NCI-H510A (cell line): ENCODE measurements at regions not wholly inside any gene's neighbourhood (a gene's known extent, or its start where the extent isn't known, plus 50 kb on each side); places are given as distances from the start of the nearest gene placed in this dataset.
"Not testable (repeated sequence)": the region's sequence is repeated elsewhere in the genome, so short reads cannot be mapped to it uniquely, and the experiment has no call there.

Experiments
- DNase-seq: peaks from one replicate; lab custom pipeline; 2025; lab: John Stamatoyannopoulos, UW

DNA sequence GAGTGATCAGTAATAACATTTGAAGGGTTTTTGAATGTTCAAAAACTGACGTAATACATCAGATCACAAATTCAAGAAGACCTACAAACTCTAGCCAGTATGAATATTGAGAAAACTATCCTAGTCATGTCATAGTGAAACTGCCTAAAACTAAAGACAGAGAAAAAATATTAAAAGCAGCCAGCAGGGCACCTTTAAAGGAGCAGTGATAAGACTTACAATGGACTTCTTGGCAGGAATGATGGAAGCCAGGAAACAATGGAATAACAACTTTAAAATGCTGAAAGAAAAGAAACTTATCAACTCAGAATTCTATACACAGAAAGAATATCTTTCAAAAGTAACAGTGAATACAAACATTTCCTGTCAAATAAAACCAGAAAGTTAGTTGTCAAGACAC is 78.3 kb upstream of the CTBP2 start:
- DNase-seq: no peak

DNA sequence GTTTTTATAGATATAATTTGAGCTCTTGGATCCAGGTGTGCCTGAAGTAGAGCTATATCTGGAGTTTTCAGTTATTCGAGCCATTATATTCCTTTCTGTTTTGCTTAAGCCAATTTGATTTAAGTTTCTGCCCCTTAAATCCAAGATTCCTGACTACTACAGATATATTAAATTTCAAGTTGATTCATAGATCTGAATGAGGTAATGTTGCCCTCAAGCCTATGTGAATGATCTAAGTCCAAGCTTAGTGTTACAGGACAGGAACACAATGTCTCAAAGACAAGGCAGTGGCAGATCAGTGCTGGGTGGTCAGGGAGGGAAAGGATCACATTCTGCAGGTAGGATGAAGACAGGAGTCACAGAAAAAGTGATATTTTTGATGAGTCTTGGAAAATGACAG is 75.7 kb upstream of the CTBP2 start:
- DNase-seq: no peak

DNA sequence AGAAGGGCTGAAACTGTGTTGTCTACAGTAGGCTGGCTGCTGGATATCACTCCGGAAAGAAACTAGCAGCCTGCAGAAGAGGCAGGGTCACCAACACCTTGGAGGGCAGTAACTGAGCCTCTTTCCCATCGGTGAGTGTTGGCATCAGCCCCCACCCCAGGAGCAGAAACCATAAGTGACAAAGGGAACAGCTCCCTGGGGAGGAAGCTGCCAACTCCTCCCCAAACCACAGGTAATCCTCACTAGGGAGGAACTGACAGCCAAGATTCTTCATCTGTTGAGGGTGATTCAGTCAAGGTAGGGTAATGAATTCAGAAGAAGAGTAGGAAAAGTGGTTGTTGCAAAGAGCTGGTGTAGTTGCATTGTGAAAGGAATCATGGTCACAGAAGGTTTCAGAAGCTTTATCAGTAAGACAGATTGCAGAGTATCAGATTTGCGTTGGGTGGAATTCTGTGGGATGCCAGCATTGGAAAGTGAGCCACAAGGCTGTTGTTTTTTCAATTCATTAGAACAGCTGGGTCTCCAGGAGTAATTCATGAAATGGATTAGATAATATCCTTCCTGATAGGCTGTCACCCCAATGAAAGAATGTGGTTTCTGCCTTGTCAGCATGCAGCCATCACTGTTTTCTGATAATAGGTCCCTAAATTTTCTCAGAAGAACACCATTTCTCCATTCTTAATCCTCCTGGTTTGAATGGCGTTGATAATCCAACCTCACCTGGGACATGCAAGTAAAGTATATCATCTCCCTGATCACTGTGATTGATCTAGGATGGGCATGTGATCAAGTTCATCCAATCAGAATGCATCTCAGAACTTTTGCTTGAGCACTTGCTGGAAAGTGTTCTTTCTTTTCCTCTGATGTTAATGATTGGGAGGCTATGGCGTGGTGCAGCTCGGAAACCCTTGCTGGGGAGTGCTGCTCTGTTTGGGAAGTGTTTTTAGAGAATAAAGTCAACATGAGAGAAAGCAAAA is 75.0 kb upstream of the CTBP2 start:
- DNase-seq: no peak

DNA sequence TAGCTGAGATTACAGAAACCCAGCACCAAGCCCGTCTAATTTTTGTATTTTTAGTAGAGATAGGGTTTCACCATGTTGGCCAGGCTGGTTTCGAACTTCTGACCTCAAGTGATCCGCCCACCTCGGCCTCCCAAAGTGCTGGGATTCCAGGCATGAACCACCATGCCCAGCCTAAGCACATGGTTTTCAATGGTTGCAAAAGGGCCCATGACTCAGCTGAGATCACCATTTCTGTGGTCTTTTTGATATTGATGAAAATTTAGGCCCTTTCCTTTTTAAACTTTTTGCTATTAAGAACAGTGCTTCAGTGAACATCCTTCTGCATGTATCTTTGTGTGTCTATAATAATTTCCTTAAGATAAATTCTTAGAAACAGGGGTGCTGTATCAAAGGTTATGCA is 74.2 kb upstream of the CTBP2 start:
- DNase-seq: not testable (repeated sequence)

DNA sequence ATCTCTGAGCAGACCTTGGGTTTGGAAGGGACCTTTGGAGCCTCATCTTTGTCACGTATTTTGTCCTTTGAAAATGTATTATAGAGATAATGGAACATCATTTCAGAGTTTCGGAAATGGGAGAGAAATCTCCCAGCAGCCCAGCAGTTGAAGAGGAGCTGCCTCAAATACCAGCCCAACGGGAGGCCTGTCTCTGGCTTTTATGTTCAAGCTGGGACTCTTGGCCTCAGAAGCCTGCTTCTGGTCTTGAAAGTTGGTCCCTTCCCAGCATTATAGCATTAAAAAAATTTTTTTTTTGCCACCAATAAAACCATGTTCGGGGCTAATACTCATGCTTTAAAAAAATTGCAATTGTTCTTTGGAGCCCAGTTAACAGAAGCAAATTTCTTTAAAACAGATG is 73.4 kb upstream of the CTBP2 start:
- no peak for DNase-seq

DNA sequence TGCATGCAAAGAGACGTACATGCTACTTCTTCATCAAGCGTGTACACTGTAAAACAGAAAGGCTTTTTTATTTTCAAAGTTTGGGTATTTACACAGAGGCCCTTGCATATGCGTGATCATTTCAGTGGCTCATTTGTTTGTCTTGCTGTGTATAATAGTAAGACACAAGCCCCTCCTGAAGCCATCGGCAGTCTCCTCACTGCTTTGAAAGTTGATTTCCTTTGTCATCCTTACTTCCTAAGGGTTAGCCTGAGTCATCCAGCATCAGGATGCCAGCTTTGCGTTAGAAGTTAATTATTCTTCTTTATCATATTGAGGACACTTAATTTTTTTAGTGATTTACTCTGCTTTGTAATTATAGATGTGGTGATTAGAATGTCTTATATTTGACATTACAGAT is 72.5 kb upstream of the CTBP2 start:
- no peak for DNase-seq

DNA sequence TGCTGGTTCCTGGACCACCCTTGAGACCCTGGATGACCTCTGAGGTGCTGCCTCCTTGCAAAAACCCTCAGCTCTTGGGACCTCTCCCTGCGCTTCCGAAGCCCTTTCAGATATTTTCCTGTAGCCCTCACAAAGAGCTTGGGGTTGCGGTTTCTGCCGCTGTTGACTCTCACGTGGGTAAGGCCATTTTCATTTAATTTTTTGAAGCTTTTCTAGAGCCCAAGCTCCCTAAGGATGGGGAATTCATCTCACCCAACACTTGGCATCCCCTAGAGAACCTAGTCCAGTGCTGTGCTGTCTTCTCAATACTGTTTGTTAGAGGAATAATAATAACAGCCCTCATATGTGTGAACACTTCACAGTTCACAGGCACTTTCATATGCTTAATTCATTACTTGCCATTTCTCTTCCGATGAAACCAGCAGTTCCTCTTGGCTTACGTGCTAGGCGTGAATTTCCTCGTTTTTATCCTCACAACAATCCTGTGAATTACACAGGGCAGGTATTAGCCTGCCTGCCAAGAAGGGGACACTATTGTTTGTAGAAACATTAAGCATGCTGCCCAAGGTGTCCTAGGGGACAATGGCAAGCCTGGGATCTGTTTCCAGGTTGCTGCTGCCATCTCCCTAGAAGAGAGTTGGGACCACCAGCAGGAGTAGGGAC is 71.6 kb upstream of the CTBP2 start:
- DNase-seq: no peak

DNA sequence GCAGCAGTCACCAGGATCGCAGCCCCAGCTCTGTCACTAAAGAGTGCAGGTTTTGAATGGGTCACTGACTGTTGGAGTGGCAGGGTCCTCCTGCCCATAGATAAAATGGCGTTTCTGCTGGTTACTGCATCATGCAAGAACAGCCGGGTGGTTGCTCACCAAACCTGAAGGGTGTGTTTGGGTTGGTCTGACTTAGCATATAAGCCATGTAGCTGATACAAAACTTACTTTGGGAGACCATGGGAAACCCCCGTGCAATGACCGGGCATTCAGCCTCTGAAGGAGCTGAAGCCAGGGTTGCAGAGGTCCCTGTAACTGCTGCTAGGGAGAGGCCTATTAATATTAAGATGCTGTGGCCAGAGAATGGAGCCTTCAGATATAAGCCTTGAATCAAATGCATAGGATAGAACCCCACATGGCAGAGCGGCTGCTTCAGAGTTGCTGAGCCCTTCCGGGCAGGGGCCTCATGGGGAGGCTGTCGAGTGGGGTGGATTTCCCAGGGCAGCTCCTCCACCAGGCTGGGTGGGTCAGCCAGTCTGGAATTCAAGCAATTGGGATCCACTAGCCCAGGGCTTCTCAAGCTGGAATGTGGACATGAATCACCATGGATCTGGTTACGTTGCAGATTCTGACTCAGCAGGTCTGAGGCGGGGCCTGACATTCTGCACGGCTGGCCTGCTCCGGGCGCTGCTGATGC is 70.9 kb upstream of the CTBP2 start:
- DNase-seq: no peak

DNA sequence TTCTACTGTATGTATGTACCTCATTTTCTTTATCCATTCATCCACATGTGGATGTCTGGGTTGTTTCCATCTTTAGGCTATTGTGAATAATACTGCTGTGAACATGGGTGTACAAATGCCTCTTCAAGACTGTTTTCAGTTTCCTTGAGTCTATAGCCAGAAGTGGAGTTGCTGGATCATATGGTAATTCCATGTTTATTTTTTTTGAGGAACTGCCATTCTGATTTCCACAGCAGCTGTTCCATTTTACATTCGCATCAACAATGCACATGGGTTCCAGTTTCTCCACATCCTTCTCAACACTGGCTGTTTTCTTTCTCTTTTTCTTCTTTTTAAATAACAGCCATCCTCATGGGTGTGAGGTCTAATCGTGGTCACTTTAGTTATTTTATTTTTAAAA is 69.9 kb upstream of the CTBP2 start:
- no peak for DNase-seq

DNA sequence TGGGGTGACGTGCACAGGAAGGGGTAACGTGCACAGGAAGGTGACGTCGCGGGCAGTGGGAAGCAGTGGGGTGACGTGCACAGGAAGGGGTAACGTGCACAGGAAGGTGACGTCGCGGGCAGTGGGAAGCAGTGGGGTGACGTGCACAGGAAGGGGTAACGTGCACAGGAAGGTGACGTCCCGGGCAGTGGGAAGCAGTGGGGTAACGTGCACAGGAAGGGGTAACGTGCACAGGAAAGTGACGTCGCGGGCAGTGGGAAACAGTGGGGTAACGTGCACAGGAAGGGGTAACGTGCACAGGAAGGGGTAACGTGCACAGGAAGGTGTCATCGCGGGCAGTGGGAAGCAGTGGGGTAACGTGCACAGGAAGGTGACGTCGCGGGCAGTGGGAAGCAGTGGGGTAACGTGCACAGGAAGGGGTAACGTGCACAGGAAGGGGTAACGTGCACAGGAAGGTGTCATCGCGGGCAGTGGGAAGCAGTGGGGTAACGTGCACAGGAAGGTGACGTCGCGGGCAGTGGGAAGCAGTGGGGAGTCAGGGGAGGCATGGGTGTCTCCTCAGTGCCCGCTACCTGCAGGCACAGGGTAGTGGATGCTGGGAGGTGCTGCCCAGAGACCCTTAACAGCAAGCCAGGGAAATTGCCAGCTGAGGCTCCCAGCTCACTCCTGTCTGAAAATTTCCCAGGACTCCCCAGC is 68.0 kb upstream of the CTBP2 start:
- DNase-seq: not testable (repeated sequence)

DNA sequence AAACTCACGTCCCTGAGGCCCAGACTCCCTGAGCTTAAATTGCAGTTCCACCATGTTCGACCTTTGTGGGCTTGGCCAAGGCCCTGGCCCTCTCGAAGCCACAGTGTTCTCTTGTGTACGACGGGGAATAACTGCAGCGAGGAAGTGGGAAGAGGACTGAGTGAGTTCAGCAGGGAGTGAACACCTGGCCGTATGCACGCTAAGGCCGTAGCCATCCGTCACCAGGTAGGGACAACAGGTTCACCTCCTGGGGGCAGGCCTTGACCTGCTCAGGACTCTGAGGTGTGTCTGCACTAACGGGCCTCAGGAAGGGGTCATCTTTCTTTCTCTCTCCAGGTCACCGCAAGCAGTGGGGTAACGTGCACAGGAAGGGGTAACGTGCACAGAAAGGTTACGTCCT is 67.2 kb upstream of the CTBP2 start:
- DNase-seq: no peak

DNA sequence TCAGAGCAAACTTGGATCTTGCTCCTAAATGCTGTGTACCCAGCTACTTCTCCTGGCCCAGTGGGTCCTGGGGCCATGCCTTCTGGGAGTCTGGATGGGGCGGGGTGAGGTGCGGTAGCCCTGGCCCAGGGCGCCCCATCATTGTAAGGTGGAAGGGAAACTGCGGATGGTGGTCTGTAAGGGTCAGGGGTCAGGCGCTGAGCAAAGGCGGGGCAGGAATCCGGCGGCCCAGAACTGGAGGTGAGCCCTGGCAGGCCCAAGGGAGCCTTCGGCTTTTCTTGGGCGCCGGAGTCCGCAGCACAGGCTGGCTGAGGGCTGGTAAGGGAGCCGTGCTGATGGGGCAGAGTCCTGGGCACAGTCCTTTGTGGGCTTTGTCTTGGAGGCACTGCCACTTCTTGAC is 66.5 kb upstream of the CTBP2 start:
- no peak for DNase-seq

DNA sequence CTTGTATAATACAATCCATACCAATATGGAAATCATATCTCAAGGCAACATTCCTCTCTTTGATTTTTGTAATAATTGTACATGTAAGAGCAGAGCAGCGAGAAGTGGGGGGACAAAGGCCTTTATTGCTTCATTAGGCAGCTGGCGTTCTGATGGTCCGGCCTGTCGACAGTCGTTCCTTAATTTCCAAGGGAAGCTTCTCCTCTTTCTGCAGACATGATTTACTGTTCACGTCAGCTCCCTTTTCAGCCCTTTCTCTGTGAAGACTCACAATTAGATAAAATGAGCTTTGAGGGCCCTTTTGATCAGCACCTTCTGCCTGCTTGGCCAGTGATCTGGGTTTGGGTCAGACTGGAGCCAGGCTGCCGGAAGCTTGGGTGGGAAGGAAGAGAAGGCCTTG is 65.6 kb upstream of the CTBP2 start:
- DNase-seq: no peak

DNA sequence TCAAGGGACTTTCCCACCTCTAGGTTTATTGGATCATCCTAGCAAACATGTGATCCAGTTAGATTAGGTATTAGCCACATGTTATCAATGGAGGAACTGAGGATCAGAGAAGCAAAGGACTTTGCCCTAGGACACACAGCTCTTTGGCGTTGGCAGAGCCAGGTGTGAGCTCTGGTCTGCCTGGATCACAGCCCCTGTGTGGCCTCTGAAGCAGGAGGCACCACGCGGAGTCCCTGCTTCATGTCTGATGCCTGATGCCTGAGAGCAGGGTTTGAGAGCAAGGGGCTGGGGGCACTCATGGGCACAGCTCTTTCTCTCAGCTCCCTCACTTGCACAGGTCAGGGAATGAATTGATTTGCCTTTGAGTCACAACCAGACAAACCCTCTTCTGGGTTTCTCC is 64.7 kb upstream of the CTBP2 start:
- DNase-seq: no peak

DNA sequence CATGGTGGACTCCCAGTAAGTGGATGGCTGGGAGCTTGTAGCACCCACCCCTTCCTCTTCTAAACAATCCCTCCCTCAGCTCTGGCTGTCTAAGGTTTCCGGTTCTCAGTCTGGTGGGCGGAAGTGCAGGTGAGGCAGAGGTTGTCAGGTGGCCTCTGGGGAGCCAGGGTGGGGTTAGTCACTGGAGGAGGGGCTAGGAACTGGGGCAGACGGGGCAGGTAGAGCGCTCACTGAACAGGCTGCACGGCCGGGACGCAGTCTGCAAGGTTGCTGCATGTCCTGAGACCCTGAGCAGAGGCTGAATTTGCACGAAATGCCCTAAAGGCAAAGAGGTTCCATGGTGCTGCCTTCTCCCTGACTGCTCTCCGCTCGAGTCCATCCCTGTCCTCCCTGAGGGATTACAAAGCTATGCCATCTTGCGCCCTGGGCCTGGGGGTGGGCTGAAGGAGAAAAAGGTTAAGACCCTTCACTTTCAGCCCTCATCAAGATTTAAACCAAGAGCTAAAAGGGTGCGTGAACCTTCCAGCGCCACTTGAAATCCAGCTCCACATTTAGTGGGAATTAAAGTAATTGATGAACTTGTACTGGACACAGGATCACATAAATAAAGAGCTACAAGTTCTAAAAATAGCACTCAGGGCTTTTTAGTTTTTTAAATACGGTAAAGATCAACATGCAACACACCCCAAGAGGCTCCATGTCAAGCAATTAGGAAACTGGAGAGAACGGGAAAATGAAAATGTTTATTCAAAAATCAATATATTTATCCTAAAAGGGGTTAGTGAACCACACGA is 62.3 kb upstream of the CTBP2 start:
- no peak for DNase-seq

DNA sequence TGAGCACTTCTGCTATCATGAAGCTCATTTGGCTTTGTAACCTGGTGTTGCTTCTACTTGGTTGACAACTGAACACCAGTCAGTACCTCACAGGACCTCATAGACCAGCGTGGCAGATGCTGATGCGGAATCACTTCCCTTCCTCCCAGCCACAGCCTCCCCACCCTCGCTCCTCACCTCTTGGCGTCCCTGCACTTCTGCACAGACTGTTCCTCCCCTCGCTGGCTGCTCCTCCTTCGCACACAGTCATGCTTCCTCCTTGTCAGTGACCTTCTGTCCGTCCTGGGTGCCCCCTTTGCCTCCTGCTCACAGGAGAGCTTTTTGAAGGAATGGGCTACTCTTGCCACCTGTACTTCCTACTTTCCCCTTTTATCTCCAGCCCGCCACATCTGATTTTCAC is 61.4 kb upstream of the CTBP2 start:
- DNase-seq: no peak

DNA sequence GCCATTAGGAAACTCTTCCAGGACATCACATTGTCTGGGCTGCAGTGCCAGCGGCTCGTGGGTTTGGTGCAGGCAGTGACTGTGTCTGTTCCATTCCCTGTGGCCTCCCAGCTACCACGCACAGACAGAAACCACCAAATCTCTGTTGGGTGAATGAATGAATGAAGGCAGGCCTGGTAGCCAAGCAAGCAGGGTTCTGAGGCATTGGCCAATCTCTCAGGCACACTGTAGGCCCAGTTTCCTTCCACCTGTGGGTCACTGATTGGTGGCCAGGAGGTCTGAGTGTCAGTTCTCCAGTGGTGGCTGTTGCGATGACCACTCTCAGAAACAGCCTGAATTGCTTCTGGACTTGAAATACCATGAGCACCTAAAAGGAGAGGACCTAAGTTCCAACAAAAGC is 59.4 kb upstream of the CTBP2 start:
- DNase-seq: no peak

DNA sequence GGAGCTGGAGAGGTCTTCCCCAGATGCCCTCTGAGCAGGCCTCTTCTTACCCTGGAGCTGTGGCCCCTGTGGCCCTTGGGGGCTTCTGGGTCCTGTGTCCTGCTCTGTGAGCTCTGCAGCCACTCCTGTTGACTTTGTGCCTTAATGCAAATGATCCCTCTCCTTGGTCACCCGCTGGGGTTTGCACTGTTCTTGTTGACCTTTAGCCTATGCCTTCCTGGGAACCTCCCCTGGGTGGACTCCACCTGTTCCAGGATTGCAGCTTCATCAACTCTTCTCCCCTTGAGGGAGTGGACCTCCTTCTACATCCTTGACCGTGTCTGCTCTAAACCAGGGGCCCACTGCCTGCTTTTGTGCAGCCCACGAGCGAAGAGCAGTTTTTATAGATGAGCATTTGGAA is 58.6 kb upstream of the CTBP2 start:
- no peak for DNase-seq

DNA sequence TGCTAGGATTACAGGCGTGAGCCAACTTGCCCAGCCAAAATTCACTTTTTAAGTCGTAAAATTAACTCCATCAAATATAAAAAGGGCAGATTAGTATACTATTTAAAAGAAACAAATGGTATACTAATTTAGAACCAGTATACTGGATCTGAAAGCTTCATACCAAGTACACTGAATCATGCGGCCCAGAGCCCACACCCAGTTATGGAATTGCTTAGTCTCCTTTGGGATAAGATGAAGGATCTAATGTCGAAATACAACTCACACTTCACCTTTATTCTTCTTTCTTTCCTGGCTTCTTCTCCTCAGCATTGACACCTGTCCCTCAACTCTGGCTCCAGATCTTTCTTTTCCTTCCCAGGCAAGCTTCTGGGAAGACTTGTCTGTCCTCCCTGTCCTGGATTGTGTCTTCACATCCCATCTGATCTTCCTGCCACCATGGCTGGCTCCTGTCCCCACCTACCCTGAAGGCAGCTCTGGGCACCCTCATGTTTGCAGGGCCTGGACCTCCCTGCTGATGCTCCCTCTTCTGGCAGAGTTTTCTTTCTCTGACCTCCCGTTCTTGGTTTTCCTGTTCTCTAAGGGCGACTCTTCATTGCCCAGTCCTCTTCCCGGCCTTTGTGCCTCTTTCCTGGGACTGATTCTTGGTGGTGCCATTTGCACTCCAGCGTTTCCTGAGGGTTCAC is 57.8 kb upstream of the CTBP2 start:
- no peak for DNase-seq

DNA sequence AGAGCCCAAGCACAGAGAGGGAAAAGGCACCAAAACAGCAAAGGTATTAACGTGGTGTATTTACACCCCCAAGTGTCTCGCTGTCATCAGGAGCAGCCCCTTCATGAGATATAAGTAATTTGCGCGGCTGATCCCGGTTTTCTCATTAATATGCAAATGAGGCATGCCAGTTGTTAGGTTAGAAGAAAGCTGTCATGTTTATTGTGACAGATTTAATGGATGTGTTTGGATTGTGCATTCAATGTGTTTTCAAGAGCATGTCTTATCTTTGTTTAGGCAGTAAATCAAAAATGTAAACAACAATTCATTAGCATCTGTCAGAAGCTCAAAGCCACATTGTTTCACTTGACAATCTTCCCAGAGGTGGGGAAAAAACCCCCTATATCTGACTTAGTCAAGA is 56.5 kb upstream of the CTBP2 start:
- no peak for DNase-seq

DNA sequence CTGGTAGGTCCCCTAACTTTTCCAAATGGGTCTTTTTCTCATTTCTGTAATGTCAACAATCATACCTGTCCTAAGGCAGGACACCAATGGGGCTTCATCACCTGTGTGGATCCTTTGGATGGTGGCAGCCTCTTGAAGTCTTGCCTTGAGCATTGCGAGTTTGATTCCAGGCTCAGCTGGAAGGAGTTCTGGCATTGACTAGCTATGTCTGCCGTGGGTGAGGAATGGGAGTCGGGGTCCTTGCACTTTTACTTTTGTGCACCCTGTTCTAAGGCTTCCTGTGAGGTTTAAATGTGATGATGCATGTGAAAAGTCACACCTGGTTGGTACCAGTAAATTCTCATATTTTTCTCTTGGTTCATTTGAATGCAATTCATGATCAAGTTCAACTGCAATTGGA is 55.9 kb upstream of the CTBP2 start:
- DNase-seq: no peak
